Brain microvascular endothelial cell (primary cell): ENCODE measurements at regions not wholly inside any gene's neighbourhood (a gene's known extent, or its start where the extent isn't known, plus 50 kb on each side); places are given as distances from the start of the nearest gene placed in this dataset.
"Not testable (repeated sequence)": the region's sequence is repeated elsewhere in the genome, so short reads cannot be mapped to it uniquely, and the experiment has no call there.

Source experiments
- DNase-seq: peaks from one replicate; pipeline ENCODE4 v3.0.0-alpha.2; 2020
- H3K27ac ChIP-seq: fragments of 250-450 bp; sonication (Bioruptor Pico); 2 replicates; pipeline ENCODE4 v1.5.1; 2020; ENCODE audit warnings: mild to moderate bottlenecking, moderate library complexity
- H3K27me3 ChIP-seq: fragments of 250-450 bp; sonication (Bioruptor Pico); replicated peaks from 2 replicates; pipeline ENCODE4 v1.5.1; 2020; ENCODE audit warnings: mild to moderate bottlenecking
- H3K36me3 ChIP-seq: fragments of 250-450 bp; sonication (Bioruptor Pico); replicated peaks from 2 replicates; pipeline ENCODE4 v1.5.1; 2020; ENCODE audit warnings: mild to moderate bottlenecking
- H3K4me3 ChIP-seq: 2 replicates; pipeline ENCODE4 v1.5.1; 2011; ENCODE audit warnings: low read depth, mild to moderate bottlenecking, control low read depth, low read length, moderate library complexity
- CTCF ChIP-seq: IDR thresholded peaks from 2 replicates; pipeline ENCODE4 v1.5.1; 2011; ENCODE audit warnings: low read depth, mild to moderate bottlenecking, moderate library complexity, low read length, control low read depth, inconsistent platforms; ENCODE audit errors: missing control alignments
- in situ Hi-C: cut with HindIII; loops from 2 replicates; pipeline ENCODE4 v1.10.0; 2017; ENCODE audit warnings: low sequenced_read_pairs, low pct_ligation_motif_present

- no peaks in the 10 kb centered on the region for H3K36me3 ChIP-seq
- no peak for TF ChIP-seq CTCF
- DNase-seq: no peak
- H3K4me3 ChIP-seq: no peak overlapping the region
- no peaks in the 10 kb centered on the region for H3K27me3 ChIP-seq
- no peak overlapping the region for H3K27ac ChIP-seq
- in situ Hi-C loops: no loop called here
Observed at GRCh38 chr7:115183431-115184057, 261.6 kb downstream of the MDFIC start.

GRCh38 chr7:115178835-115179234 is 256.9 kb downstream of the MDFIC start:
- Histone ChIP-seq H3K4me3 (no peak overlapping the region), H3K27ac (no peak overlapping the region), H3K36me3 (no peaks in the 10 kb centered on the region), H3K27me3 (no peaks in the 10 kb centered on the region)
- no peak for DNase-seq
- in situ Hi-C loops: no loop called here
- TF ChIP-seq CTCF: no peak

- in situ Hi-C loops: no loop called here
- DNase-seq: no peak
- Histone ChIP-seq H3K4me3 (no peak overlapping the region), H3K27me3 (no peaks in the 10 kb centered on the region), H3K36me3 (no peaks in the 10 kb centered on the region), H3K27ac (no peak overlapping the region)
- TF ChIP-seq CTCF: no peak
Observed at GRCh38 chr7:115177823-115178222, 255.9 kb downstream of the MDFIC start.

- TF ChIP-seq CTCF: no peak
- Histone ChIP-seq H3K27ac (no peak overlapping the region), H3K4me3 (no peak overlapping the region), H3K27me3 (no peaks in the 10 kb centered on the region), H3K36me3 (no peaks in the 10 kb centered on the region)
- no peak for DNase-seq
- in situ Hi-C loops: no loop called here
Observed at GRCh38 chr7:115177103-115177502, 255.2 kb downstream of the MDFIC start.

GRCh38 chr7:115172397-115172796 is 250.5 kb downstream of the MDFIC start:
- in situ Hi-C loops, H3K4me3 ChIP-seq, DNase-seq, H3K36me3 ChIP-seq, H3K27ac ChIP-seq, H3K27me3 ChIP-seq: not testable (repeated sequence)

- no peak overlapping the region for H3K27ac ChIP-seq
- no peak overlapping the region for H3K4me3 ChIP-seq
- no peak for DNase-seq
- in situ Hi-C loops: no loop called here
- no peaks in the 10 kb centered on the region for H3K27me3 ChIP-seq
- no peak for TF ChIP-seq CTCF
- H3K36me3 ChIP-seq: no peaks in the 10 kb centered on the region
Observed at GRCh38 chr7:115153769-115154477, 232.0 kb downstream of the MDFIC start.
